Sigmoid colon (tissue), 6 donors: ENCODE measurements at regions not wholly inside any gene's neighbourhood (a gene's known extent, or its start where the extent isn't known, plus 50 kb on each side); places are given as distances from the start of the nearest gene placed in this dataset.

Experiments used
- DNase-seq: peaks from one replicate; pipeline ENCODE4 v3.0.0-alpha.2; 2019
- H3K27ac ChIP-seq, 4 donors: fragments of 200-600 bp; sonication (generic); one replicate each; pipeline ENCODE4 v1.5.1; 2016 to 2019; ENCODE audit warnings: mild to moderate bottlenecking in 1 of 4
- H3K27me3 ChIP-seq, 3 donors: fragments of 200-600 bp; sonication (generic); one replicate each; pipeline ENCODE4 v1.5.1; 2019; ENCODE audit warnings: mild to moderate bottlenecking in 1 of 3
- H3K36me3 ChIP-seq, 4 donors: fragments of 200-600 bp; sonication (generic); one replicate each; pipeline ENCODE4 v1.5.1; 2016 to 2019
- H3K4me1 ChIP-seq, 4 donors: fragments of 200-600 bp; sonication (generic); one replicate each; pipeline ENCODE4 v1.5.1; 2017 to 2019
- H3K4me3 ChIP-seq, 4 donors: fragments of 200-600 bp; sonication (generic); one replicate each; pipeline ENCODE4 v1.5.1; 2017 to 2019; ENCODE audit warnings: mild to moderate bottlenecking in 2 of 4, moderate library complexity in 1 of 4
- H3K9me3 ChIP-seq, 4 donors: fragments of 200-600 bp in 3 of 4; sonication (generic) in 3 of 4; one replicate each; pipeline versions ENCODE4 v1.5.1 to v1.6.1; 2013 to 2019
- EP300 ChIP-seq, 4 donors: sonication (generic); formaldehyde crosslinking; IDR thresholded peaks; one replicate each; pipeline ENCODE4 v1.6.1; 2017; ENCODE audit warnings: antibody characterized with exemption in 4 of 4
- POLR2A ChIP-seq, 2 donors: fragments of 450-650 bp; IDR thresholded peaks; one replicate each; pipeline ENCODE4 v1.6.1; 2016; ENCODE audit warnings: antibody characterized with exemption in 2 of 2, mild to moderate bottlenecking in 2 of 2, moderate library complexity in 2 of 2
- POLR2AphosphoS5 ChIP-seq, 4 donors: sonication (generic); formaldehyde crosslinking; IDR thresholded peaks; one replicate each; pipeline ENCODE4 v1.6.1; 2017; ENCODE audit warnings: antibody characterized with exemption in 4 of 4
- WGBS, 2 donors: extraction: QIAGEN DNeasy Blood & Tissue Kit; methylation state at CpG; one replicate each; pipeline ENCODE4 v1.1.7; 2013; 5-methylcytosine and 5-hydroxymethylcytosine counted together
- intact Hi-C: fragments of 100-400 bp; cut with DNase I; formaldehyde crosslinking; loops from one replicate; pipeline ENCODE4 v1.15.1; 2023
- TF ChIP-seq, protein P1 (sequence below), 4 experiments: fragments of 450-650 bp in 3 of 4; fragments of 200-600 bp in 1 of 4; IDR thresholded peaks; one replicate each; pipeline ENCODE4 v1.5.1; 2016 to 2019; ENCODE audit warnings: antibody characterized with exemption in 4 of 4, mild to moderate bottlenecking in 3 of 4, moderate library complexity in 2 of 4
- donor health status: healthy with polysubstance abuse.
- donor health status: healthy.

DNA sequence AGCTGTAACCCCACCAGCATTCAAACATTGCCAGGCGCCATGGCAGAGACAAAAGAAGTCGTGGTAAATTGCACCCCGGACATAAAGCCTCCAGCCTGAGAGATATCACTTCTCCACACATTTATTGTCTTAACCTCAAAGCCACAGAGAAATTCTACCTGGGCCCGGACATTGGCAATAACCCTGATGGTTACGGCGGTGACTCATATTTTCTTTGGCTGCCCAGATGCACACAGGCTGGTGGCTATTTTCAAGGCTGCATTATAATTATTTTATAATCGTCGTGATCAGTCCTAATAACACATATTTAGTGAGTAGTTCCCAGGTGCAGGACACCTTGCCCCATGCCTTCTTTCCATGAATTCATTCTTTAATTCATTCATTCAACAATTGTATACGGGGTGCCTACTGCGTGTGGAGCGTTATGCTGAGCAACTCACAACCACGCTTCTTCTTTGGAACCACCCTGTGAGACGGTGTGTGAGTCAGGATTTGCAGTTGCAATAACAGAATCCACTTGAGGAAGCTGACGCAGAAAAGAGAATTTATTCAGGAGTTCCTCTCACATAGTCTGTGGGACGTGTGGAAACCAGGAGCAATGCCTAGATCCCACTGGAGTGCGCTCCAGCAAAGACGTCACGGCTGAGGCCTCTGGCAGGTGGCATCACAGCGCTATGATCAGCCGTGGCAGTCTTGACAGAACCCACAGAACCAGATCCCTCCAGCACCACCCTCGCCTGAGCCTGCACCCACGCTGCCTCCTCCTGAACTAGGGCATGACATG lies 245.7 kb downstream of the FOXL1 start:
- no peak for DNase-seq
- H3K4me3 ChIP-seq: no peak overlapping the region
- WGBS, 2 donors: 78 to 86% methylated on average over 22 of the region's 22 CpGs
- intact Hi-C loops: no loop called here
- no peaks in the 10 kb centered on the region for H3K4me1 ChIP-seq
- H3K27me3 ChIP-seq: peaks cover 7 to 86% (median 31%) of the 10 kb centered on the region in 3 donors
- no peaks in the 10 kb centered on the region for H3K36me3 ChIP-seq
- TF ChIP-seq EP300 (IDR thresholded peaks at IDR 0.05): no peak
- H3K9me3 ChIP-seq: no peaks in the 10 kb centered on the region
- H3K27ac ChIP-seq: no peak overlapping the region

DNA sequence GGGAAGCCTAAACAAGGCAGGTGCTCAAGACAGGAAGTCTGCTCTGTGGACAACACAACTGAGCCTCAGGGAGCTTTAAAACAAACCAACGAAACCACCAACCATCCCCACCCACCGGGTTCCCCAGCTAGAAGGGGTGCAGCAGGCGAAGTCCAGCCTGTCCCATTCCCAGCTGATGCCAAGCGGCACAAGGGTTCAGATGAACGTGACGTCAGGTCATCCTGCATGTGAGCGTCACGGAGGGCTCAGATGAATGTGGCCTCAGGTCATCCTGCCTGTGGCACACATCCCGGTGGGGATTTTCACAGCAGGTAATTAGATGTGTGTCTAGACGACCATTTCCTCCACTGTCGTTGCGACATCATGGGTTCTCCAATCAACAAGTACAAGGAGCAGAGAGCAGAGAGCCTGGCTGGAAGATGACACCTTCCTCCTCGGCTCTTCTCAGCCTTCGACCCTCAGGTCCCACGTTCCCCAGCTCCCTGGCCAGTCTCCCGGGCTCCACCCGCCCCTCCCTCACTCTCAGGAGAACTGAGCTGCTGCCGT lies 246.5 kb downstream of the FOXL1 start:
- peak; percentile 46 for DNase-seq
- Histone ChIP-seq H3K36me3 (no peaks in the 10 kb centered on the region), H3K27ac (no peak overlapping the region), H3K4me3 (no peak overlapping the region), H3K27me3 (peaks cover 7 to 79% (median 31%) of the 10 kb centered on the region in 3 donors), H3K9me3 (no peaks in the 10 kb centered on the region), H3K4me1 (no peaks in the 10 kb centered on the region)
- TF ChIP-seq POLR2AphosphoS5 (IDR thresholded peaks at IDR 0.05): no peak
- no peak for TF ChIP-seq EP300 (IDR thresholded peaks at IDR 0.05)
- TF ChIP-seq POLR2A (IDR thresholded peaks at IDR 0.05): no peak
- TF ChIP-seq, protein P1, sequence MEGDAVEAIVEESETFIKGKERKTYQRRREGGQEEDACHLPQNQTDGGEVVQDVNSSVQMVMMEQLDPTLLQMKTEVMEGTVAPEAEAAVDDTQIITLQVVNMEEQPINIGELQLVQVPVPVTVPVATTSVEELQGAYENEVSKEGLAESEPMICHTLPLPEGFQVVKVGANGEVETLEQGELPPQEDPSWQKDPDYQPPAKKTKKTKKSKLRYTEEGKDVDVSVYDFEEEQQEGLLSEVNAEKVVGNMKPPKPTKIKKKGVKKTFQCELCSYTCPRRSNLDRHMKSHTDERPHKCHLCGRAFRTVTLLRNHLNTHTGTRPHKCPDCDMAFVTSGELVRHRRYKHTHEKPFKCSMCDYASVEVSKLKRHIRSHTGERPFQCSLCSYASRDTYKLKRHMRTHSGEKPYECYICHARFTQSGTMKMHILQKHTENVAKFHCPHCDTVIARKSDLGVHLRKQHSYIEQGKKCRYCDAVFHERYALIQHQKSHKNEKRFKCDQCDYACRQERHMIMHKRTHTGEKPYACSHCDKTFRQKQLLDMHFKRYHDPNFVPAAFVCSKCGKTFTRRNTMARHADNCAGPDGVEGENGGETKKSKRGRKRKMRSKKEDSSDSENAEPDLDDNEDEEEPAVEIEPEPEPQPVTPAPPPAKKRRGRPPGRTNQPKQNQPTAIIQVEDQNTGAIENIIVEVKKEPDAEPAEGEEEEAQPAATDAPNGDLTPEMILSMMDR (IDR thresholded peaks at IDR 0.05): no peak
- WGBS, 2 donors: 41 to 53% methylated on average over 18 of the region's 18 CpGs
- intact Hi-C loops: no loop called here

DNA sequence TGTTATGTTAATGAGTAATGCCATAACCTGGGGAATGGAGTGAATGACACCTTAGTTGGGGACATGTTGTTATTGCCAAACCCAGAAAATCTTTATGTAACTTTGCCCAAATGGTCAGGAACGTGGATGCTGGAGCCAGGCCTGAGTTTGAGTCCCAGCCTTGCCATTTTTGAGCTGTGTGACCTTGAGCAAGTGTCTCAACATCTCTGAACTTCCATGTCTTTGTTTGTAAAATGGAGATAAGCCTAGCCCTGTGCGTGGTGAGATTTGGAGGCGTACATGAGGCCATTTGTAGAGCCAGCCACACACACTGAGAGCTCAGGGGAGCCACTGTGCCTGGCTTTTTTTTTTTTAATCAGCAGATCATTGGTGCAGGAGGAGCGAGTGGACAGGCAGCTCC lies 247.3 kb downstream of the FOXL1 start:
- H3K27me3 ChIP-seq: peaks cover 7 to 71% (median 31%) of the 10 kb centered on the region in 3 donors
- TF ChIP-seq, protein P1 (IDR thresholded peaks at IDR 0.05): no peak
- TF ChIP-seq POLR2AphosphoS5 (IDR thresholded peaks at IDR 0.05) (no peak), POLR2A (IDR thresholded peaks at IDR 0.05) (no peak), EP300 (IDR thresholded peaks at IDR 0.05) (no peak)

DNA sequence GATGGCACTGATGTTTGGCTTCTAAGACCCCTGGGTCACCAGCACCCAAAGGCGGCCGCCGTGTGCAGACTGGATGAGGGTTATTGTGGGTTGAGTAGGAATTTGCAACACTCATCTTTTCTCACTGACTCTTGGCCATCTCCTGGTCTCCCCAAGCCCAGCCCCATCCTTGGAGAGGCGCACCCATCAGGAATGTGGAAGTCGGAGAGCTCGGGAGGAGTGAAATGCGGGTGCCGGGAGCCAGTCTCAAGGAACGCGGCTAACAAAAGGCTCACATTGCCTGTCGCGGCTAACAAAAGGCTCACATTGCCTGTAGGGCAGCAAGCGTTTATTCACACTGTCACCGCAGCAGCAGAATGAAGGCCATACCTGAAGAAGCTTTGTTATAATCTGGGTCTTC lies 248.6 kb downstream of the FOXL1 start:
- no peak for DNase-seq

More for the DNA sequence above, 247.3 kb downstream of the FOXL1 start:
- H3K27ac ChIP-seq: no peak overlapping the region
- H3K4me3 ChIP-seq: no peak overlapping the region
- no peaks in the 10 kb centered on the region for H3K9me3 ChIP-seq
- no peaks in the 10 kb centered on the region for H3K4me1 ChIP-seq
- no peaks in the 10 kb centered on the region for H3K36me3 ChIP-seq
- WGBS, 2 donors: 63 to 77% methylated on average over 4 of the region's 4 CpGs
- intact Hi-C loops: no loop called here
- peak; percentile 15 for DNase-seq

DNA sequence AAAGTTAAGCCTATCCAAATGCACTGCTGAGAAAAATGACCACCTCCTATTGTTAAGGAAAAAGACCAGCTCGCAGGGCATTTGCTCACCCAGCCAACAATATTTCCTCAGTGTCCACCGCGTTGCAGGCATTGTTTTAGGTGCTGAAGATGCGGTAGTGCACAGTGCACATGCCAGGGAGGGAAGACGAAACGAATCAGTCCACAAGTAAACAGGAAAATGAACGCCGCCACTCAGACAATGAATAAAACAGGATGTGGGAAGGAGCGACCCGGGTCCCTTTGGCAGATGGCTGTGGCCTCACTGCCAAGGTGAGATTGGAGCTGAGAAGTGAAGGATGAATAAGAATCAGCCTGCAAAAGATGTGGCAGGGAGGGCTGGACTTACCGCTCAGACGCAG lies 249.2 kb downstream of the FOXL1 start:
- intact Hi-C loops: no loop called here
- no peaks in the 10 kb centered on the region for H3K36me3 ChIP-seq
- TF ChIP-seq, protein P1 (IDR thresholded peaks at IDR 0.05): no peak
- TF ChIP-seq POLR2AphosphoS5 (IDR thresholded peaks at IDR 0.05) (no peak), EP300 (IDR thresholded peaks at IDR 0.05) (no peak)
- 29 to 53% methylated on average over 12 of the region's 12 CpGs for WGBS, 2 donors
- no peak overlapping the region for H3K27ac ChIP-seq
- peak; percentile 35 for DNase-seq
- no peaks in the 10 kb centered on the region for H3K4me1 ChIP-seq
- no peaks in the 10 kb centered on the region for H3K9me3 ChIP-seq
- peaks cover 7 to 55% (median 31%) of the 10 kb centered on the region in 3 donors for H3K27me3 ChIP-seq
- no peak overlapping the region for H3K4me3 ChIP-seq

More for the DNA sequence above, 248.6 kb downstream of the FOXL1 start:
- no peaks in the 10 kb centered on the region for H3K9me3 ChIP-seq
- no peaks in the 10 kb centered on the region for H3K4me1 ChIP-seq
- peaks cover 7 to 60% (median 31%) of the 10 kb centered on the region in 3 donors for H3K27me3 ChIP-seq
- 42 to 47% methylated on average over 14 of the region's 14 CpGs for WGBS, 2 donors
- H3K36me3 ChIP-seq: no peaks in the 10 kb centered on the region
- intact Hi-C loops: no loop called here
- H3K27ac ChIP-seq: no peak overlapping the region
- TF ChIP-seq EP300 (IDR thresholded peaks at IDR 0.05) (no peak), POLR2A (IDR thresholded peaks at IDR 0.05) (no peak), POLR2AphosphoS5 (IDR thresholded peaks at IDR 0.05) (no peak)
- TF ChIP-seq, protein P1 (IDR thresholded peaks at IDR 0.05): no peak
- H3K4me3 ChIP-seq: no peak overlapping the region
